Lung microvascular endothelial cell (primary cell): ENCODE measurements at regions not wholly inside any gene's neighbourhood (a gene's known extent, or its start where the extent isn't known, plus 50 kb on each side); places are given as distances from the start of the nearest gene placed in this dataset.

ENCODE experiments used
- DNase-seq, 2 donors: peaks; one replicate each; pipeline versions ENCODE4 v3.0.0 to v3.0.0-alpha.2; 2010; ENCODE audit warnings: low read depth in 2 of 2

GRCh38 chr15:60208709-60209108 is 189.1 kb downstream of the ANXA2 start:
- no peak for DNase-seq

- DNase-seq, result no peak
These were observed 185.2 kb downstream of the ANXA2 start for GRCh38 chr15:60212536-60212935.

- no peak for DNase-seq
These were observed 184.3 kb downstream of the ANXA2 start for GRCh38 chr15:60213377-60214000.

- DNase-seq, result no peak
These were observed 183.6 kb downstream of the ANXA2 start for GRCh38 chr15:60214201-60214600.

GRCh38 chr15:60215225-60215963 is 182.4 kb downstream of the ANXA2 start:
- DNase-seq, result no peak

GRCh38 chr15:60217161-60217560 is 180.6 kb downstream of the ANXA2 start:
- no peak for DNase-seq

- DNase-seq, result no peak
These were observed 179.5 kb downstream of the ANXA2 start for GRCh38 chr15:60218256-60218655.

GRCh38 chr15:60219866-60220265 is 177.9 kb downstream of the ANXA2 start:
- DNase-seq, result no peak

GRCh38 chr15:60221356-60221755 is 176.4 kb downstream of the ANXA2 start:
- no peak for DNase-seq

GRCh38 chr15:60222404-60222803 is 175.4 kb downstream of the ANXA2 start:
- DNase-seq, result no peak

GRCh38 chr15:60223176-60223575 is 174.6 kb downstream of the ANXA2 start:
- no peak for DNase-seq

GRCh38 chr15:60226924-60227323 is 170.9 kb downstream of the ANXA2 start:
- no peak for DNase-seq

- no peak for DNase-seq
These were observed 169.7 kb downstream of the ANXA2 start for GRCh38 chr15:60228101-60228500.

- no peak for DNase-seq
These were observed 169.2 kb downstream of the ANXA2 start for GRCh38 chr15:60228619-60229018.

GRCh38 chr15:60235951-60236710 is 161.7 kb downstream of the ANXA2 start:
- no peak for DNase-seq

GRCh38 chr15:60237446-60237845 is 160.3 kb downstream of the ANXA2 start:
- no peak for DNase-seq

GRCh38 chr15:60243769-60244168 is 154.0 kb downstream of the ANXA2 start:
- DNase-seq, result no peak

- DNase-seq, result no peak
These were observed 153.0 kb downstream of the ANXA2 start for GRCh38 chr15:60244813-60245212.

GRCh38 chr15:60250316-60250715 is 147.5 kb downstream of the ANXA2 start:
- no peak for DNase-seq

GRCh38 chr15:60251300-60252070 is 146.3 kb downstream of the ANXA2 start:
- no peak for DNase-seq

- DNase-seq, result no peak
These were observed 143.4 kb downstream of the ANXA2 start for GRCh38 chr15:60254416-60254815.

GRCh38 chr15:60255390-60255789 is 142.4 kb downstream of the ANXA2 start:
- peak; percentile 69 to 72 for DNase-seq
